ENCODE measurements at regions not wholly inside any gene's neighbourhood (a gene's known extent, or its start where the extent isn't known, plus 50 kb on each side); places are given as distances from the start of the nearest gene placed in this dataset.

- no peak for DNase-seq
- Histone ChIP-seq H3K36me3 (ENCODE audit: control insufficient read depth, insufficient read depth, low read length) (no peaks in the 10 kb centered on the region), H3K9me3 (ENCODE audit: control insufficient read depth, low read length) (no peaks in the 10 kb centered on the region), H3K27ac (ENCODE audit: insufficient read depth, low read length, poor library complexity, severe bottlenecking) (no peak overlapping the region), H3K27me3 (replicated peaks; ENCODE audit: control insufficient read depth, insufficient read depth, low read length, poor library complexity, severe bottlenecking) (no peaks in the 10 kb centered on the region), H3K4me1 (ENCODE audit: control insufficient read depth, insufficient read depth, low read length, poor library complexity, severe bottlenecking) (no peaks in the 10 kb centered on the region), H3K4me3 (ENCODE audit: insufficient read depth, low read depth, low read length, poor library complexity, severe bottlenecking) (no peak overlapping the region)
Measured at GRCh38 chr7:113804475-113805095, 114.2 kb downstream of the PPP1R3A start.

DNA sequence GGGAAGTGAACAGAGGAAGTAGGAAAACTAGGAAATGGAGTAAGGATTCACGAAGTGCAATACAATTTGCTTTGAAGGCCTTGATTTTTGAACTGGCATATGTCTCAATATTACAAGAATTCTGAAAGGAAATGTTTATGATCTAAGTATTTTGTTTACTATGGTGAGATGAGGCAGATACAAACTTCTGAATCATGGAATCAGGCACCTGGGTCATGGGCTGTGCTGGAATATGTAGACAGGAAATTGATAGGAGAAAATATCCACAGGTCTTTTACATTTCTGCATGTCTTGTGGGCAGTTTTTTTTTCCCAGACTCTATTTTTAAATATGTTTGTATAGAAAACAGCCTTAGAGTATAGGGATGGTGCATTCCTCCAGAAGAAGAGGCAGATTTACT lies 117.1 kb downstream of the PPP1R3A start:
- H3K9me3 ChIP-seq (ENCODE audit: control insufficient read depth, low read length) = no peaks in the 10 kb centered on the region
- no peak overlapping the region for H3K27ac ChIP-seq (ENCODE audit: insufficient read depth, low read length, poor library complexity, severe bottlenecking)
- no peak for DNase-seq
- H3K4me1 ChIP-seq (ENCODE audit: control insufficient read depth, insufficient read depth, low read length, poor library complexity, severe bottlenecking) = no peaks in the 10 kb centered on the region
- H3K4me3 ChIP-seq (ENCODE audit: insufficient read depth, low read depth, low read length, poor library complexity, severe bottlenecking) = no peak overlapping the region
- H3K27me3 ChIP-seq (replicated peaks; ENCODE audit: control insufficient read depth, insufficient read depth, low read length, poor library complexity, severe bottlenecking) = no peaks in the 10 kb centered on the region
- no peaks in the 10 kb centered on the region for H3K36me3 ChIP-seq (ENCODE audit: control insufficient read depth, insufficient read depth, low read length)

DNA sequence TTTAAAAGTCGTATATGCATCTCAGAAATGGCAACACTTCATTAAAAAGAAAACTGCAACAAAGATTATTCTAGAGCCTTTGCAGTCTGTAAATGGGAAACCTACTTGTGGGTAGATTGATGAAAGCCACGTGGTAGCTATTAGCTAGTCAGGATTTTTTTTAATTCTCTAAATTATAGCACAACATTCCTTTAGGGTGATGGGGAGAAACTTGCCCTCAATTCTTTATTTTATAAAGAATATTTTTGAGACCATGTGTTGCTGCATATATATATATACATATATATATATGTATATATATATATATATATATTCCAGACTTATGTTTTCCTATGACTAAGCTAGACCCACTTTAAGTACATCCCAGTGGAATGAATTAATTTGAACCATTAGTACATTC lies 118.0 kb downstream of the PPP1R3A start:
- Histone ChIP-seq H3K4me1 (ENCODE audit: control insufficient read depth, insufficient read depth, low read length, poor library complexity, severe bottlenecking) (no peaks in the 10 kb centered on the region), H3K27ac (ENCODE audit: insufficient read depth, low read length, poor library complexity, severe bottlenecking) (no peak overlapping the region), H3K27me3 (replicated peaks; ENCODE audit: control insufficient read depth, insufficient read depth, low read length, poor library complexity, severe bottlenecking) (no peaks in the 10 kb centered on the region), H3K9me3 (ENCODE audit: control insufficient read depth, low read length) (no peaks in the 10 kb centered on the region), H3K36me3 (ENCODE audit: control insufficient read depth, insufficient read depth, low read length) (no peaks in the 10 kb centered on the region), H3K4me3 (ENCODE audit: insufficient read depth, low read depth, low read length, poor library complexity, severe bottlenecking) (no peak overlapping the region)
- DNase-seq = no peak

DNA sequence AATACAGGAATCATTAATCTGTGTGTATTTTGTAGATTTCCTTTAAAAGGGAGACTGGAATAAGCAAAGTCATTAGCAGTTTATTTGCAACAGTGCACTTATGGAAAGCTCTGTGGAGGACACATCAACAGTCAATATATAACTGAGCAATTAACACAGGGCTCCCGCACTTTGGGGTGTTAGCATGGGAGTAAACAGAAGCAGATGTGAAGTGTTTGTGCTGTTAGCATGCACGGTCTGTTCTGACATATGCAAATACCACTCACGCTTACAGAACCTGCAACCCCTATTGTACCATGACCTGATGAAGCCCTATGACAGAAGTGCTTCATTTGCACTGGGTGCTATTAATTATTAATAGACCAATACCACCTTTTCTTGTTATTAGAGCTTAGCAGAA lies 118.9 kb downstream of the PPP1R3A start:
- no peaks in the 10 kb centered on the region for H3K4me1 ChIP-seq (ENCODE audit: control insufficient read depth, insufficient read depth, low read length, poor library complexity, severe bottlenecking)
- no peaks in the 10 kb centered on the region for H3K27me3 ChIP-seq (replicated peaks; ENCODE audit: control insufficient read depth, insufficient read depth, low read length, poor library complexity, severe bottlenecking)
- no peak for DNase-seq
- no peaks in the 10 kb centered on the region for H3K9me3 ChIP-seq (ENCODE audit: control insufficient read depth, low read length)
- no peak overlapping the region for H3K4me3 ChIP-seq (ENCODE audit: insufficient read depth, low read depth, low read length, poor library complexity, severe bottlenecking)
- no peak overlapping the region for H3K27ac ChIP-seq (ENCODE audit: insufficient read depth, low read length, poor library complexity, severe bottlenecking)
- no peaks in the 10 kb centered on the region for H3K36me3 ChIP-seq (ENCODE audit: control insufficient read depth, insufficient read depth, low read length)

DNA sequence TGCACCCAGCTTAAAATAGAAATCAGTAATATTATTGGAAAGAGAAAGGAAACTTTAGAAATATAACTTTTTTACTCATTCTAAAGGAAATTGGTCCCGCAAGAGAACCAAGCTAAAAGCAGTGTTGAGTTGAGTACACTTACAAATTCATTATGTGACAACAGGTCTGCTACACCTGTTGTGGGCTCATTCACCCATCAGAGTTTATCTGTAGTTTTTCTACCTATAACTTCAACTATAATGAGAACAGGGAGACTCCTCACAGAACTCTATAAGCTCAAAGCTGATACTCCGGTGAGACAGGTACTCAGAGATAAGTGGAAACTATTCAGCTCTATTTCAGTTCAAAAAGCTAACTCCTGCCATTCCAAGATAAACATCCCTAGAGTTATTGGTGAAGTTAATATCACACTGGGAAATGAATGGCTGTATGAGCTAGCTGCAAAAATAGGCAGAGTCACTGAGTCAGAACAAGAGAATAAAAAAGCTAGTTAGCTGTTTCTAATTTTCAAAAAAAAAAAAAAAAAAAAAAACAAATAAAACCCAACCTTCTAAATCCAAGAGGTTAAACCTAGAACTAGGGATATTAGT lies 121.3 kb downstream of the PPP1R3A start:
- no peak for DNase-seq

GRCh38 chr7:113796557-113796956 lies 122.3 kb downstream of the PPP1R3A start:
- no peaks in the 10 kb centered on the region for H3K36me3 ChIP-seq (ENCODE audit: control insufficient read depth, insufficient read depth, low read length)
- no peak overlapping the region for H3K27ac ChIP-seq (ENCODE audit: insufficient read depth, low read length, poor library complexity, severe bottlenecking)
- no peak for DNase-seq
- no peaks in the 10 kb centered on the region for H3K4me1 ChIP-seq (ENCODE audit: control insufficient read depth, insufficient read depth, low read length, poor library complexity, severe bottlenecking)
- no peaks in the 10 kb centered on the region for H3K9me3 ChIP-seq (ENCODE audit: control insufficient read depth, low read length)
- no peak overlapping the region for H3K4me3 ChIP-seq (ENCODE audit: insufficient read depth, low read depth, low read length, poor library complexity, severe bottlenecking)
- H3K27me3 ChIP-seq (replicated peaks; ENCODE audit: control insufficient read depth, insufficient read depth, low read length, poor library complexity, severe bottlenecking) = no peaks in the 10 kb centered on the region

More for the DNA sequence above, 121.3 kb downstream of the PPP1R3A start:
- H3K4me3 ChIP-seq (ENCODE audit: insufficient read depth, low read depth, low read length, poor library complexity, severe bottlenecking) = no peak overlapping the region
- no peak overlapping the region for H3K27ac ChIP-seq (ENCODE audit: insufficient read depth, low read length, poor library complexity, severe bottlenecking)
- no peaks in the 10 kb centered on the region for H3K9me3 ChIP-seq (ENCODE audit: control insufficient read depth, low read length)
- H3K36me3 ChIP-seq (ENCODE audit: control insufficient read depth, insufficient read depth, low read length) = no peaks in the 10 kb centered on the region
- no peaks in the 10 kb centered on the region for H3K4me1 ChIP-seq (ENCODE audit: control insufficient read depth, insufficient read depth, low read length, poor library complexity, severe bottlenecking)
- no peaks in the 10 kb centered on the region for H3K27me3 ChIP-seq (replicated peaks; ENCODE audit: control insufficient read depth, insufficient read depth, low read length, poor library complexity, severe bottlenecking)

- DNase-seq = no peak
- Histone ChIP-seq H3K36me3 (ENCODE audit: control insufficient read depth, insufficient read depth, low read length) (no peaks in the 10 kb centered on the region), H3K27me3 (replicated peaks; ENCODE audit: control insufficient read depth, insufficient read depth, low read length, poor library complexity, severe bottlenecking) (no peaks in the 10 kb centered on the region), H3K4me3 (ENCODE audit: insufficient read depth, low read depth, low read length, poor library complexity, severe bottlenecking) (no peak overlapping the region), H3K9me3 (ENCODE audit: control insufficient read depth, low read length) (no peaks in the 10 kb centered on the region), H3K27ac (ENCODE audit: insufficient read depth, low read length, poor library complexity, severe bottlenecking) (no peak overlapping the region), H3K4me1 (ENCODE audit: control insufficient read depth, insufficient read depth, low read length, poor library complexity, severe bottlenecking) (no peaks in the 10 kb centered on the region)
Measured at GRCh38 chr7:113794573-113794972, 124.2 kb downstream of the PPP1R3A start.

- no peaks in the 10 kb centered on the region for H3K4me1 ChIP-seq (ENCODE audit: control insufficient read depth, insufficient read depth, low read length, poor library complexity, severe bottlenecking)
- no peaks in the 10 kb centered on the region for H3K9me3 ChIP-seq (ENCODE audit: control insufficient read depth, low read length)
- no peaks in the 10 kb centered on the region for H3K36me3 ChIP-seq (ENCODE audit: control insufficient read depth, insufficient read depth, low read length)
- no peak overlapping the region for H3K27ac ChIP-seq (ENCODE audit: insufficient read depth, low read length, poor library complexity, severe bottlenecking)
- no peak for DNase-seq
- no peaks in the 10 kb centered on the region for H3K27me3 ChIP-seq (replicated peaks; ENCODE audit: control insufficient read depth, insufficient read depth, low read length, poor library complexity, severe bottlenecking)
- H3K4me3 ChIP-seq (ENCODE audit: insufficient read depth, low read depth, low read length, poor library complexity, severe bottlenecking) = no peak overlapping the region
Measured at GRCh38 chr7:113793171-113793570, 125.6 kb downstream of the PPP1R3A start.

DNA sequence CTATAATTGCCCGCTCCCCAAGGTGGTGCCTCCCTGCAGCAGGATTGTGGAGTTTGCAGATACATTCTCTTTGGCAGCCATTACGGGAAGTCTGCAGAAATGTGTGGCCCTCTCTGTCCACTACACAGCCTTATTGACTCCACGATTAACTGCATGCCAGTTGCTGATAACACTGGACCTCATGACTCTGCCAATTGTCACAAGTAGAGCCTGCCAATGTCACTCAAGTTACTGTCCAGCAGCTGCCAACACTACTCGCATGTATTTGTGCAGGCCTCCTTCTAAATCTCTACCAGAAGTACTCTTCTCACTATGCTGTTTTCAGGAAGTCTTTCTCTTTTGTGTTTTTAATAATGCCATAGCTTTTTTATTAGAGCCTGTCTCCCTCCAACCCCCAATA lies 128.8 kb downstream of the PPP1R3A start:
- no peak for DNase-seq
- Histone ChIP-seq H3K27me3 (replicated peaks; ENCODE audit: control insufficient read depth, insufficient read depth, low read length, poor library complexity, severe bottlenecking) (no peaks in the 10 kb centered on the region), H3K4me3 (ENCODE audit: insufficient read depth, low read depth, low read length, poor library complexity, severe bottlenecking) (no peak overlapping the region), H3K27ac (ENCODE audit: insufficient read depth, low read length, poor library complexity, severe bottlenecking) (no peak overlapping the region), H3K36me3 (ENCODE audit: control insufficient read depth, insufficient read depth, low read length) (no peaks in the 10 kb centered on the region), H3K4me1 (ENCODE audit: control insufficient read depth, insufficient read depth, low read length, poor library complexity, severe bottlenecking) (no peaks in the 10 kb centered on the region), H3K9me3 (ENCODE audit: control insufficient read depth, low read length) (no peaks in the 10 kb centered on the region)

DNA sequence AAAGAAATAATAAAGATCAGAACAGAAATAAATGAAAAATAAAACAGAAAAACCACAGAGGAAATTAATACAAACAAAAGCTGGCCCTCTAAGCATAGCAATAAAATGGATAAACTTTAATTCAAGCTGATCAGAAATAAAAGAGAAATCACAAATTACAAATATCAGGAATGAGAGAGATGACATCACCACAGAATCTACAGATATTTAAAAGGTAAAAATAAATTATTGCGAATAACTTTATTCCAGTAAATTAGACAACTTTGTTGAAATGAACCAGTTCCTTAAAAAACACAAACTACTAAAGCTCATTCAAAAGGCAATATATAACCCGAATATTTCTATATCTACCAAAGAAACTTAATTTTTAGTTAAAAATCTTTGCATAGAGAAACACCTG lies 131.7 kb downstream of the PPP1R3A start:
- no peak overlapping the region for H3K27ac ChIP-seq (ENCODE audit: insufficient read depth, low read length, poor library complexity, severe bottlenecking)
- no peak for DNase-seq
- H3K9me3 ChIP-seq (ENCODE audit: control insufficient read depth, low read length) = no peaks in the 10 kb centered on the region
- H3K4me3 ChIP-seq (ENCODE audit: insufficient read depth, low read depth, low read length, poor library complexity, severe bottlenecking) = no peak overlapping the region
- no peaks in the 10 kb centered on the region for H3K36me3 ChIP-seq (ENCODE audit: control insufficient read depth, insufficient read depth, low read length)
- H3K4me1 ChIP-seq (ENCODE audit: control insufficient read depth, insufficient read depth, low read length, poor library complexity, severe bottlenecking) = no peaks in the 10 kb centered on the region
- no peaks in the 10 kb centered on the region for H3K27me3 ChIP-seq (replicated peaks; ENCODE audit: control insufficient read depth, insufficient read depth, low read length, poor library complexity, severe bottlenecking)

All from effector memory CD4-positive, alpha-beta T cell (primary cell).